OCI-LY7 (cell line): ENCODE measurements at regions not wholly inside any gene's neighbourhood (a gene's known extent, or its start where the extent isn't known, plus 50 kb on each side); places are given as distances from the start of the nearest gene placed in this dataset.

Source experiments
- BruUV-seq: library from RNA; stranded (reverse); fragments of 400-500 nt; replicated peaks from 2 replicates; lab custom pipeline; 2021; lab: Mats Ljungman, UMichigan
- CTCF ChIA-PET: fragments of 300-600 bp; sonication (Branson Sonifier 250); formaldehyde crosslinking; loops from one replicate; lab custom pipeline; 2022; ENCODE audit warnings: antibody characterized with exemption; ENCODE audit not compliant: unreplicated experiment; lab: Charles Lee
- POLR2A ChIA-PET: fragments of 300-600 bp; sonication (Branson Sonifier 250); formaldehyde crosslinking; loops from one replicate; lab custom pipeline; 2022; ENCODE audit warnings: antibody characterized with exemption; lab: Charles Lee
- DNase-seq: peaks from one replicate; pipeline ENCODE4 v3.0.0-alpha.2; 2015; ENCODE audit warnings: low spot score
- H2AFZ ChIP-seq: fragments of 200-600 bp; sonication (generic), shearing (Covaris generic); 2 replicates; pipeline ENCODE4 v1.6.1; 2014; ENCODE audit warnings: mild to moderate bottlenecking, antibody characterized with exemption, low read length, moderate library complexity
- H3K27ac ChIP-seq: fragments of 200-600 bp; sonication (generic); 2 replicates; pipeline ENCODE4 v1.5.1; 2014; ENCODE audit warnings: mixed run types, low read depth, mild to moderate bottlenecking, moderate library complexity, low read length, inconsistent platforms; ENCODE audit not compliant: poor library complexity, severe bottlenecking
- H3K36me3 ChIP-seq: fragments of 200-600 bp; sonication (generic); 2 replicates; pipeline ENCODE4 v1.6.1; 2014; ENCODE audit warnings: mild to moderate bottlenecking, antibody characterized with exemption, low read length, moderate library complexity, mixed read lengths; ENCODE audit not compliant: insufficient read depth
- H3K4me1 ChIP-seq: fragments of 200-600 bp; sonication (generic); 2 replicates; pipeline ENCODE4 v1.5.1; 2014; ENCODE audit warnings: mild to moderate bottlenecking, low read length; ENCODE audit not compliant: insufficient read depth, poor library complexity, severe bottlenecking
- H3K4me2 ChIP-seq: fragments of 200-600 bp; sonication (generic); 2 replicates; pipeline ENCODE4 v1.6.1; 2014; ENCODE audit warnings: mild to moderate bottlenecking, low read length
- H3K4me3 ChIP-seq: fragments of 200-600 bp; sonication (generic); 2 replicates; pipeline ENCODE4 v1.5.1; 2014; ENCODE audit warnings: mild to moderate bottlenecking, low read depth, low read length; ENCODE audit not compliant: poor library complexity, severe bottlenecking
- H3K79me2 ChIP-seq: fragments of 200-600 bp; sonication (generic); 2 replicates; pipeline ENCODE4 v1.6.1; 2016; ENCODE audit warnings: low read depth, mild to moderate bottlenecking, low read length, moderate library complexity, mixed read lengths; ENCODE audit not compliant: insufficient read depth
- H3K9me2 ChIP-seq: fragments of 200-600 bp; sonication (generic); 2 replicates; pipeline ENCODE4 v1.6.1; 2016; ENCODE audit warnings: mild to moderate bottlenecking, low read length, mixed read lengths; ENCODE audit not compliant: insufficient read depth
- H3K9me3 ChIP-seq: fragments of 200-600 bp; sonication (generic); 2 replicates; pipeline ENCODE4 v1.6.1; 2014; ENCODE audit warnings: mild to moderate bottlenecking, mixed run types, low read length, mixed read lengths
- H4K20me1 ChIP-seq: fragments of 200-600 bp; sonication (generic); 2 replicates; pipeline ENCODE4 v1.6.1; 2014; ENCODE audit warnings: mild to moderate bottlenecking, antibody characterized with exemption, low read length, moderate library complexity, mixed read lengths; ENCODE audit not compliant: insufficient read depth
- EZH2phosphoT487 ChIP-seq: fragments of 200-600 bp; sonication (generic); IDR thresholded peaks from 2 replicates; pipeline ENCODE4 v1.6.1; 2018; ENCODE audit warnings: low read depth, borderline replicate concordance, mild to moderate bottlenecking, mixed run types, antibody characterized with exemption, low read length, moderate library complexity, mixed read lengths
- intact Hi-C: fragments of 100-400 bp; cut with micrococcal nuclease; formaldehyde crosslinking; loops from one replicate; pipeline ENCODE4 v1.10.0; 2022; ENCODE audit not compliant: unreplicated experiment
- TF ChIP-seq, protein P1 (sequence below): fragments of 200-600 bp; sonication (generic); conservative IDR thresholded peaks from 2 replicates; pipeline ENCODE4 v1.5.1; 2014; ENCODE audit warnings: mild to moderate bottlenecking, antibody characterized with exemption, low read length, moderate library complexity, mixed read lengths

DNA sequence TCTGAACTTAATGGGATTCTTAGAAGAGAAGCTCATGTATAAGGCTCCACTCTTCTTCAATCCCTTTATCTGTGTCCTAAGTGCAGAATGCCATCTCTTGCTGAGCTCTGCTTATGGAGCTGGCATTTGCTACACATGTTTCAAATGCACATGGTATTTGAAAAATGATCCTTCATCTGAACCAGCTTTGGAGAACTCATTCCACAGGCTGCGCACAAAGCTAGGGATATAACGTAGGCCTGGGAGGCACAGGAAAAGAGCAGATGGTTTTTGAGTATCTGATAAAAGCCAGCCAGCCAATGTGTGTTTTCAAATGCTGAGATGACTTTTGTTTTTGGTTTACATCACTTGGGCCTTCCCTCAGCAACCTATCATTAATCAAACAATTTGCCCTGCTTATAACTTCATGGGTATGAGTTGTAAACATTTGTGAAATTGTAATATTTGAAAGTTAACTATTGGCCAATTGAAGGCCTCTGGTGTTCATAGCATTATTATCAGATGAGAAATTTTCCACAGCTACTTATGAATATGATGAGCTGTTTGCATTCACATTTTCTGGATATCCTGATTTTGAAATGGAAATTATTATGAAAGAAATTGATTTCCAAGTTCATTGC is 729.0 kb downstream of the FGF9 start:
- no TSS peak for BruUV-seq
- no peaks in the 10 kb centered on the region for H3K79me2 ChIP-seq
- H2AFZ ChIP-seq, result no peak overlapping the region
- H3K4me3 ChIP-seq, result no peak overlapping the region
- TF ChIP-seq EZH2phosphoT487, result no peak
- TF ChIP-seq, protein P1, sequence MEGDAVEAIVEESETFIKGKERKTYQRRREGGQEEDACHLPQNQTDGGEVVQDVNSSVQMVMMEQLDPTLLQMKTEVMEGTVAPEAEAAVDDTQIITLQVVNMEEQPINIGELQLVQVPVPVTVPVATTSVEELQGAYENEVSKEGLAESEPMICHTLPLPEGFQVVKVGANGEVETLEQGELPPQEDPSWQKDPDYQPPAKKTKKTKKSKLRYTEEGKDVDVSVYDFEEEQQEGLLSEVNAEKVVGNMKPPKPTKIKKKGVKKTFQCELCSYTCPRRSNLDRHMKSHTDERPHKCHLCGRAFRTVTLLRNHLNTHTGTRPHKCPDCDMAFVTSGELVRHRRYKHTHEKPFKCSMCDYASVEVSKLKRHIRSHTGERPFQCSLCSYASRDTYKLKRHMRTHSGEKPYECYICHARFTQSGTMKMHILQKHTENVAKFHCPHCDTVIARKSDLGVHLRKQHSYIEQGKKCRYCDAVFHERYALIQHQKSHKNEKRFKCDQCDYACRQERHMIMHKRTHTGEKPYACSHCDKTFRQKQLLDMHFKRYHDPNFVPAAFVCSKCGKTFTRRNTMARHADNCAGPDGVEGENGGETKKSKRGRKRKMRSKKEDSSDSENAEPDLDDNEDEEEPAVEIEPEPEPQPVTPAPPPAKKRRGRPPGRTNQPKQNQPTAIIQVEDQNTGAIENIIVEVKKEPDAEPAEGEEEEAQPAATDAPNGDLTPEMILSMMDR, result no peak
- H3K4me2 ChIP-seq, result no peak overlapping the region
- no peaks in the 10 kb centered on the region for H3K36me3 ChIP-seq
- no peaks in the 10 kb centered on the region for H4K20me1 ChIP-seq
- DNase-seq, result no peak
- intact Hi-C loops, result no loop called here
- no peaks in the 10 kb centered on the region for H3K9me2 ChIP-seq
- no peaks in the 10 kb centered on the region for H3K9me3 ChIP-seq
- ChIA-PET POLR2A (no interaction called here), CTCF (no interaction called here)
- H3K27ac ChIP-seq, result no peak overlapping the region
- H3K4me1 ChIP-seq, result no peaks in the 10 kb centered on the region

DNA sequence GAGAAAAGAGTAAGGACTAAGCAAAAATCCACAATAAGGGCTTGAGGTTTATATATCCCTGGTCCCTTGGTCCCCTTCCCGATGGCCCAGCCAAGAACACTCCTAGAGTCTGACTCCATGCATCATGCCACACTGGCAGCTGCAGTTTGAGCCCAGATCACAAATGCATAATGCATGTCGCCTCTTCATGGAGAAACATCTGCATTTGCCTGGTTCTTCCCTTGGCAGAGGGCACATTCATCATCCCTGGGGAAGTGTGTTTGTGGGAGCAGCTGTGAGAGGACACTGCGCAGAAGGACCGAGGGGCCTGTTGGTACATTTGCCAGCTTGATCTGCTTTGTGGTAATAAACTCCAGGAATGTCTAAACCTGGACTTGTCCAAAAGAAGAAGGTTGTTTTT is 731.8 kb downstream of the FGF9 start:
- no TSS peak for BruUV-seq
- no peak overlapping the region for H3K4me2 ChIP-seq

DNA sequence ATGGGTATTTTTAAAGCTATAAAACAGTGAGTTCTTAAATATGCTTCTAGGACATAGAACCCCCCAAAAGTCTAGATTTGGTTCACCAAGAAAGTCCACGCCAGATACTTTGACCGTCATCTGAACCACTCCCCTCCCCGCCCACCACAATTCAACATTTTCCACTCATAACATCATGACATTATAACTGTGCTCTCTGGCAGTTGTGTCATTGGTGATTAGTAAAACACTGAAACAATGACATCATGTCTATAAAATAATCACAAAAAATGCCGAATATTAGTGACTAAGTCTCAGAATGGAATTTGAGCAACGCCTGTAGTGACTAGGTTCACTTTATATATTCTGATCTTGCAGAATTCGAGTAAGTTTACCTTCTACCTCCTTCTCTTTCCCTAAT is 732.3 kb downstream of the FGF9 start:
- BruUV-seq, result no TSS peak
- H3K9me2 ChIP-seq, result no peaks in the 10 kb centered on the region
- CTCF ChIA-PET, result no interaction called here
- H3K9me3 ChIP-seq, result no peaks in the 10 kb centered on the region
- no peak overlapping the region for H3K27ac ChIP-seq
- POLR2A ChIA-PET, result interaction anchor here (0.6 to 0.7 kb wide), 2 partner anchors 355 to 671 kb away, joined by 3 read pairs; no protein-coding TSS in a partner anchor
- H3K36me3 ChIP-seq, result no peaks in the 10 kb centered on the region
- no peak for DNase-seq
- H3K4me1 ChIP-seq, result no peaks in the 10 kb centered on the region
- no peak overlapping the region for H3K4me3 ChIP-seq
- H2AFZ ChIP-seq, result no peak overlapping the region
- no peaks in the 10 kb centered on the region for H4K20me1 ChIP-seq
- intact Hi-C loops, result no loop called here
- no peak for TF ChIP-seq EZH2phosphoT487
- TF ChIP-seq, protein P1, result no peak
- no peaks in the 10 kb centered on the region for H3K79me2 ChIP-seq
- H3K4me2 ChIP-seq, result no peak overlapping the region

More for the DNA sequence above, 731.8 kb downstream of the FGF9 start:
- Histone ChIP-seq H3K9me2 (no peaks in the 10 kb centered on the region), H3K9me3 (no peaks in the 10 kb centered on the region), H2AFZ (no peak overlapping the region), H4K20me1 (no peaks in the 10 kb centered on the region), H3K79me2 (no peaks in the 10 kb centered on the region), H3K27ac (no peak overlapping the region), H3K4me3 (no peak overlapping the region), H3K4me1 (no peaks in the 10 kb centered on the region), H3K36me3 (no peaks in the 10 kb centered on the region)
- no peak for DNase-seq
- ChIA-PET POLR2A (no interaction called here), CTCF (no interaction called here)
- intact Hi-C loops, result no loop called here
- TF ChIP-seq, protein P1, result no peak
- TF ChIP-seq EZH2phosphoT487, result no peak
